ENCODE measurements at regions not wholly inside any gene's neighbourhood (a gene's known extent, or its start where the extent isn't known, plus 50 kb on each side); places are given as distances from the start of the nearest gene placed in this dataset.
"Not testable (repeated sequence)": the region's sequence is repeated elsewhere in the genome, so short reads cannot be mapped to it uniquely, and the experiment has no call there.

DNA sequence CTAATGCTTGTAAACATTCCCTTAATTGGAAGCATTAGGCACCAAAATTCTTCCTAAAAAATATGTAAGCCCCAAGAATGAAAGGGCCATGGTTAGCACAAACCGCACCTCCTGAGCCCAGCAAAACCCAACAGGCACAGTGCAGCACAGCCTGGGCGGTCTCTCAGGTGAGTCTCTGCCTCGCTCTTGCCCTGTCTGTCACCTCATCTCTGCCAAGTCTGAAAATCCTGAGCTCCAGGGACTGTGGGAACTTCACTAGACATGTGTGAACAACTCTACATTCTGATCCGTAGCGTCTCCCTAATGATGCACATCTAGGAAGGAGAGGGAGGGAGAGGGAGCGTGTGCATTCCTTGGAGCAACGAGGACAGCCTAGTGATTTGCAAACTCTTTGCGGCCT lies 88.8 kb upstream of the GJB6 start:
- ATAC-seq = no peak
- intact Hi-C loops (cut with DNase I) = no loop called here
- no peak for DNase-seq (ENCODE audit: missing footprints)

DNA sequence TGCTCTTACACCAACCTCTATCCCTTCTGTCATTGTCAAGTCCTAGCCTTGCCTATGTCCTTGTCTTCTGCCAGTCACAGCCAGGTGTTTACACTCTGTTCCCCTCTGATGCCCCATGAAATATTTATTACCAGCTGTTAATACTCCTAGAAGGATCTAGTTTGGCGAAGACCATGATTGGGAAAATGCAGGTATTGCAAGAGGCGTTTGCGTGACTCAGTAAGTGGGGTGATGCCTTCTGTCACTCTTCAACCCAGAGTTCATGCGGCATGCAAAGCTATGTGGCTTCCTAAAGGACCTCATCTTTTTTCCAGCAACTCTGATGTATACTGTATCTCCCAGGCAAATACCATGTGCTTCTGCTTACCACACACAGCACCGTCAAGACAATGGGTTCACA lies 81.8 kb upstream of the GJB6 start:
- no peak for ATAC-seq
- DNase-seq (ENCODE audit: missing footprints) = no peak
- intact Hi-C loops (cut with DNase I) = no loop called here

DNA sequence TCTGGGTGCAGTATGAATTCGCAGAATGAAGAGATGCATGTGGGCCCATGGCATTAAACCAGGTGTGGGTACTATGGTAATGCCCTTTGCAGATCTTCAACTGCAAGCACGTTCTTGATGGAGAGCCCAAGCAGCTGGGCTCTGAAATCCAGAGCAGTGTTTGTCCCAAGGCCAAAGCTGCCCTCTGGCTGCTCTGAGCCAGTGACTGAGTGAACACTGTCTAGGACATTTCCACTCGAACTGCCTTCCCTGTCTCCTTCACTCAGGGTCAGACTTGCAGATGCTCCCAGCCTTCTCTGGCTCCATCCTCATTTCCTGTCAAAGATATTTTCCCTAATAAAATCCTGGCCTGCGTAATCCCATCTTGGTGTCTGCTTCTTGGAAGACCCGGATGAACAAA lies 80.2 kb upstream of the GJB6 start:
- ATAC-seq (no peak), DNase-seq (ENCODE audit: missing footprints) (no peak)
- intact Hi-C loops (cut with DNase I) = no loop called here

DNA sequence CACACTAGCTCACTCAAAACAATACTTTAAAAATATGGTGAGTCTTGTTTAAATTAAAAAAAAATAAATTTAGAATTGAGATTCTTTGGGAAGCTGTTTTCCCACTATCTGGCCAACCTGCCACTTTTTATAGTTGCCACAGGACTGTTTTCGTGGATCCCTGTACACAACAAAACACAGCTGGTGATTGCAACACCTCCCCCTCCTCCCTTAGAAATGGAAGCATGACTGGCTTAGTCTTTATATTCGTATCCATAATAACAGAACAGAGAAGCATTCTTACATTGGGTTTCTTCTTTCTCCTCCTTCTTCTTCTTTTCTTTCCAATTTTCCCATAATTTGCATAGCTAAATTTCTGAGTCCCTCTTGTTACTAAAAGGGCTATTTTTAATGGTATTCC lies 79.5 kb upstream of the GJB6 start:
- DNase-seq (ENCODE audit: missing footprints) (no peak), ATAC-seq (no peak)
- intact Hi-C loops (cut with DNase I) = no loop called here

DNA sequence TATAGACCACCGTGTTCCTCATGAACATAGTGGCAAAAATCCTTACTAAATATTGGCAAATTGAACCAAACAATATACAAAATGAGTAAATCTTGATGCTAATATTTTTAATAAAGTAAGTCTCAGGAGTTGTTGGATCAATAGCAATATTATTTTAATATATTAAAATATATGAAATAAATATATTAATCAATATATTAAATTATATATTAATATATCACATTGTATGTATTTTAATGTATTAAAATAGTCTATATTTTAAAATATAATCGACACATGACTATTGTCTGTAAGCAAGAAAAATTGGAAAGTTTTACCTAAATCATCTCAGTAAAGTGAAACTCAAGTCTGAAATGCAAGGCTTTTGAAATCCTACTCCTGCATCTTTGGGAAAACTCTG lies 78.9 kb upstream of the GJB6 start:
- DNase-seq (ENCODE audit: missing footprints) = no peak
- ATAC-seq = no peak
- intact Hi-C loops (cut with DNase I) = no loop called here

DNA sequence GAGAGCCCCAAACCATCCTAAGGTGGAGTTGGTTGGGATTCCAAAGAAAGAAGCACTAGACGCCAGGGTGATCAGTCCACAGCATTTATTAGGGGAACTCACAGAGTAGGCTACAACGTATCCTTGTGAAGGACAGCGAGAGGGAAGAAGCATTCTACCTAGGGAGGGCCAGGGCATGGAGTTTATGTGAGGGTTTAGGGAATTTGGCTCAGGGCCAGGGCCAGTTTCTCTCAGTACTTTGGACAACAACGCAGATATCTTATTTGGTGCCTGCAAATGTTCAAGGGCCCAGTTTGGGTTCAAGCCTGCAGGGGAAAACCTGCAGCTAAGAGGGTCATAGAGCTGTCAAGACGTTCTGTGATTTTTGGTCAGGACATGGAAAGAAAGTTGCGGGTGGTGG lies 73.9 kb upstream of the GJB6 start:
- intact Hi-C loops (cut with DNase I) = no loop called here

DNA sequence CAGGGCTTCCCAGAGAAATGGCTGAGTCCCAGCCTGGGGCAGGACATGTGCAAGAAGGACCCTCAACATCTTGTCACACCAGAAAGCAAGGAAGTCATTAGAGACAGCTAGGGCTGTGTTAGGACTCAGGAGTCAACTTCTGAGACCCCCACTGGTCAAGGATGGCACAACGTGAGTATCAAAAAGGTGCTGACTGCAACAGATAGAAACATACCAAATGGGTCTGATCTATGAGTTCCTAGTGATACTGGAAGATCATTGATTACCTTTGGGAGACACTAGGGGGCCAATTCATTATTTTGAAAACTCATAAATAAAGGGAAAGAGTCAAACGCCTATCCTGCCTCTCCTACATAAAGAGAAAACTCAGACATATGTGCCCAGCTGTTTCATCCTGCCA lies 73.5 kb upstream of the GJB6 start:
- ATAC-seq = no peak
- intact Hi-C loops (cut with DNase I) = no loop called here
- DNase-seq (ENCODE audit: missing footprints) = no peak

More for the DNA sequence above, 73.9 kb upstream of the GJB6 start:
- no peak for ATAC-seq
- no peak for DNase-seq (ENCODE audit: missing footprints)

DNA sequence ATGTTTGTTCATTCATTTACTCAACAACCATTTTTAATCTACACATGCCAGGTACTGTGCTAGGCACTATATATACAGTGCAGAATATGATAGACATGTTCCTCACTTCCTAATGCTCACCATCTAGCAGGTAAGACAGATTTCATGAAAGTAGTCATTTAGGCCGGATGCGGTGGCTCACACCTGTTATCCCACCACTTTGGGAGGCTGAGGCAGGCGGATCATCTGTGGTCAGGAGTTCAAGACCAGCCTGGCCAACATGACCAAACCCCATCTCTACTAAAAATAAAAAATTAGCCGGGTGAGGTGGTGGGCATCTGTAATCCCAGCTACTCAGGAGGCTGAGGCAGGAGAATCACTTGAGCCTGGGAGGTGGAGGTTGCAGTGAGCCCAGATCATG lies 71.9 kb upstream of the GJB6 start:
- ATAC-seq; DNase-seq (ENCODE audit: missing footprints); intact Hi-C loops (cut with DNase I): not testable (repeated sequence)

DNA sequence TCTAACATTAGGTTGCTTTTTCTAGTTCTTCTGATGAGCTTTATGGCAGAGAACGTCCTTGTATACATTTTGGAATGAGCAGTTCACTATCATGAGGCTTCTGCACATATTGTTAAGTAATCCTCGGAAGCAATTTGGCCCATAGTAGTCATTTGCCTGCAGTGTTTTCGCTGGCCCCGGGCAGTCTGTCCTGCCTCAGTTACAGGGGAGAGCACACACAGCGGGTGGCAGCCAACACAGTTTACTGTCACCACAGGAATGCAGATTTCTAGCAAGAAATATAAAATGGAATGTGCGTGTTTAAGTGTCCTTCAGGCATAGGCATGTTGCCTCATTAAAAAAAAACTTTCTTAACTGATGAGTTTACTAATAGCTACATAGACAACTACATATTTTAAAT lies 71.5 kb upstream of the GJB6 start:
- DNase-seq (ENCODE audit: missing footprints) (no peak), ATAC-seq (no peak)
- intact Hi-C loops (cut with DNase I) = no loop called here

DNA sequence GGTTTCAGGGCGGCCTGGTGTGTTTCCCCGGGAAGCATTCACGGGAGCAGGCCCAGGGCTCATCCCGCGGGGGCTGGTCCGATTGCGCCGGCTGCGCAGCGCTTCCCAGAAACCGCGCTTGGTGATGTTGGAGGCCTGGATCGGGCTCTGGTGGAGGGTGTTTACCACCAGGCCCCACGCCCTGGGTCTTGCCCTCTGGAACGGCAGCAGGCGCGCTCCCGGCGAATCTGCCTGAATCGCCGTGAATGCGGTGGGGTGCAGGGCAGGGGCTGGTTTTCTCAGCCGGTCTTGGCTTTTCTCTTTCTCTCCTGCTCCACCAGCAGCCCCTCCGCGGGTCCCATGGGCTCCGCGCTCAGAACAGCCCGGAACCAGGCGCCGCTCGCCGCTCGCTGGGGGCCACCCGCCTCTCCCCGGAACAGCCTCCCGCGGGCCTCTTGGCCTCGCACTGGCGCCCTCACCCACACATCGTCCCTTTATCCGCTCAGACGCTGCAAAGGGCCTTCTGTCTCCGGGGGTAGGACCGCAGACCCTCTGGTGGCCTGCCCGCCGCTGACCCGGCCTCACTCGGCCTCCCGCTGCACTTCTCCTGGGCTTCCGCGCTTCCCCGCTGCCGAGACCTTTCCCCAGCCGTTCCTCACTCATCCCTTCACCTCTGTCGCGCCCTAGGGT lies 69.4 kb upstream of the GJB6 start:
- ATAC-seq = peak; percentile 26
- intact Hi-C loops (cut with DNase I) = no loop called here
- no peak for DNase-seq (ENCODE audit: missing footprints)

DNA sequence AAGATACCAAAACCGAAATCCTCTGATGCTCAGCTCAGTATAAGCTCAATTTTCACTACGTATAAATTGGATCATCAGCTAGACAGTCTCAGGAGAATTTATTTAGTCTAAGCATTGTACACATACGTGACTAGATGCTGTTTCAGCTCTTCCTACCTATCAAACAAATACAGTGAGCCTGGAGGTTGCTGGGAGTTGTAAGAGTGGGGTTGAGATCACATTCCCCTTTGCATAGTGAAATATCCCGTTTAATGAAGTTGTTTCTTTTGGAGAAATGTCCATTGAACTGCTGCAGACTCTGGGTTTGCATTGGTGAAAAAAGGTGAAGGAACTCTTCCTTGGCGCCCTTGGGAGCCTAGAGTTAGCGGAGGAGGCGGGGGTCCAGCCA lies 68.9 kb upstream of the GJB6 start:
- intact Hi-C loops (cut with DNase I) = no loop called here
- no peak for DNase-seq (ENCODE audit: missing footprints)
- no peak for ATAC-seq

DNA sequence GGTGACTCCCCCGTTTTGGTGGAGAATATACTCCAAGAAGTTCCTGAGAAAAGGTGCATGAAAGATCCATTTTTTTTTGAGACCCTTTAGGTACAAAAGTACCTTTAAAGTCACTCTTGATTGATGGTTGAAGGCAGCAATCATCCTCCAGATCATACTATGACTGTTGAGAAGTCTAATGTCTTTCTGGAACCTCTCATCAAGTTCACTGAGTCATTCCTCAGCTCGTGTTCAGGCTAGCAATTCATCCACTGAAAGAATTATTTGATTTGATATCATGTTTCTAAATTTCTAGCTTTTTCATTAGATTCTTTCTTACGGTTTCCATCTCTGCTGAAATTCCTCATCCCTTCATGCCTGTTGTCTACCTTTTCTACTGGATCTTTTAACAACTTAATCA lies 65.1 kb upstream of the GJB6 start:
- no peak for ATAC-seq
- DNase-seq (ENCODE audit: missing footprints) = no peak
- intact Hi-C loops (cut with DNase I) = no loop called here

DNA sequence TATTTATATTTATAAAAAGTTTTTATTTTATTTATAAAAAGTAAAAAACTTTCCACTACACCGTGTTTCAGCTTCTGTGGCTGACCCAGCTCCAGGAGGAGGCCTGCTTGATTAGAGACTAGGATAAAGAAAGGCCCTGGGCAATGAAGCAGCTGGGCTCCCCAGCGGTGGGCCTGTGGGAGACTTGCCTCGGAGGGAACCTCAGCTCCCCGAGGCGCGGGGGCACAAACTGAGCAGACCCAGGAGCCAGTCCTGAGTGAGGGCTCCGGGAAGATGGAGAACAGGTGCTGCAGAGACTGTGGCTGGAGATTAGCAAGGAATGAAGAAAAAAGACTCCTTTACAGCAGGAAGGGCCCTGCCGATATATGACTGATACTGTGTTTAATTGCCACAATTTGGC lies 63.8 kb upstream of the GJB6 start:
- ATAC-seq = no peak
- DNase-seq (ENCODE audit: missing footprints) = no peak
- intact Hi-C loops (cut with DNase I) = no loop called here

DNA sequence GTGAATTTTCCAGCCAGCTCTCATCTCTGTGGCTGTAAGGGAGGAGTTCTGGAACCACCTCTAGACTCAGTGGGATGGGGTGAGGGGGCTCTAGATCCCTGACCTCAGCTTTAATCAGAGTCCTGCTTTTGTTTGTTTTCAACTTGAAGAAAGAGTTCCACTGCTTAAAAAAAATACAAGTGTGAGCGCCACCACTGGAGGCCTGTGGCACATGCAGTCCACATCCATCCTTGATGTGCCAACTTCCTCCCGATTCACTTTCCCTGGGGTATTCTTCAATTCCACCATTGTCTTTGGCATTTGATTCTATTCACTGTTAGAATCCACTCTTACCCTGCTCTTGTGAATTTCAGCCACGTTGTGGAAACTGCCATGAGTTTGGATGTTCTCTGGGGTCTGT lies 62.4 kb upstream of the GJB6 start:
- ATAC-seq (no peak), DNase-seq (ENCODE audit: missing footprints) (no peak)
- intact Hi-C loops (cut with DNase I) = no loop called here

DNA sequence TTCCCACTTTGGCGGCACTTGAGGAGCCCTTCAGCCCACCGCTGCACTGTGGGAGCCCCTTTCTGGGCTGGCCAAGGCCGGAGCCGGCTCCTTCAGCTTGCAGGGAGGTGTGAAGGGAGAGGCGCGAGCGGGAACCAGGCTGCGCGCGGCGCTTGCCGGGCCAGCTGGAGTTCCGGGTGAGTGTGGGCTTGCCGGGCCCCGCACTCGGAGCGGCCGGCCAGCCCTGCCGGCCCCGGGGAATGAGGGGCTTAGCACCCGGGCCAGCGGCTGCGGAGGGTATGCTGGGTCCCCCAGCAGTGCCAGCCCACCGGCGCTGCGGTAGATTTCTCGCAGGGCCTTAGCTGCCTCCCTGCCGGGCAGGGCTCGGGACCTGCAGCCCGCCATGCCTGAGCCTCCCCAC lies 60.2 kb upstream of the GJB6 start:
- ATAC-seq; intact Hi-C loops (cut with DNase I); DNase-seq (ENCODE audit: missing footprints): not testable (repeated sequence)

DNA sequence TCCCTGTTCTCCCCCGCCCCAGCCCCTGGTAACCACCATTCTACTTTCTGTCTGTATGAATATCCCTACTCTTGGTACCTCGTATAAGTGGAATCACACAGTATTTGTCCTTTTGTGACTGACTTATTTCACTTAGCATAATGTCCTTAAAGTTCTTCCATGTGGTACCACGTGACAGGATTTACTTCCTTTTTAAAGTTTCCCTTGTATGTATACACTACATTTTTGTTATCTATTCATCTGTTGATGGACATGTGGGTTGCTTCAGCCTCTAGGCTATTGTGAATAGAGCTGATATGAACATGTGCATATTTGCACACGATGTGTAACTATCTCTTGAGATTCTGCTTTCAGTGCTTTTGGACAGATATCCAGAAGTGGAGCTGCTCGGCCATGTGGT lies 59.6 kb upstream of the GJB6 start:
- intact Hi-C loops (cut with DNase I) = no loop called here
- ATAC-seq (no peak), DNase-seq (ENCODE audit: missing footprints) (no peak)

DNA sequence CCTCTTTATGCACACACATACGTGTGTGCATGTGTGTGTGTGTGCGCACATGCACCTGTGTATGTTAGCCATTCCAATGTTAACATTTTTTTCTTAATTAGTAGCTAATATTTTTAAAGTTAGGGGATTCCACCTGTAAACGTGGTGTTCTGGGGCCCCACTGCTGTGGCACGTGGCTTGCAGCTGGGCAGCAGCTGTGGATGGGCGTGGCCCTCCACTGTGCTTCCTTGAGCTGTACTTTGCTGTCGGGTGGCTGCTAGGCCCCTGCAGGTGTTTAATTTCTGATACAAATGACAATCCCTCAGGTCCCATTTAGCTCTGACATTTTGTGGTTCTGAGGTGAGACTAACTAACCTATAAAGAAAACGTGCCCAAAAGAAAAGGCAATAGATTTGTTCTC lies 58.9 kb upstream of the GJB6 start:
- intact Hi-C loops (cut with DNase I) = no loop called here
- ATAC-seq (no peak), DNase-seq (ENCODE audit: missing footprints) (no peak)

DNA sequence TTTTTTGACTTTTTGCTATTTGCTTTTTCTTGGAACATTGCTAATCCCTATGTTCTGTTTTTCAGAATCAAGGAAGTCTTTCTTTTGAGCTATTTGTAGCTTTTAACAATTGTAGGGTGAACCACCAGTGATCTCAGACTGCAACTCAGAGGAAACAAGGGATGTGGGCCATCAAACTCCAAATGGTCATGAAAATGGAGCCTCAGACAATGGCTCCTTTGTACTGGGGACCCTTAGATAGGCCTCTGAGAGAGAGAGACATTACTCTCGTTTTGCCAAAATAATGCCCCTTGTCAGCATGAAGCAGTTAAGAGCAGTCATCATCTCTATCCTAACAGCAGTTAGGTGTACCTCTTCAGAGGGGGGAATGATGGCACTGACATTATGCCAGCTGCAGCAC lies 56.4 kb upstream of the GJB6 start:
- DNase-seq (ENCODE audit: missing footprints) = no peak
- intact Hi-C loops (cut with DNase I) = no loop called here
- no peak for ATAC-seq

DNA sequence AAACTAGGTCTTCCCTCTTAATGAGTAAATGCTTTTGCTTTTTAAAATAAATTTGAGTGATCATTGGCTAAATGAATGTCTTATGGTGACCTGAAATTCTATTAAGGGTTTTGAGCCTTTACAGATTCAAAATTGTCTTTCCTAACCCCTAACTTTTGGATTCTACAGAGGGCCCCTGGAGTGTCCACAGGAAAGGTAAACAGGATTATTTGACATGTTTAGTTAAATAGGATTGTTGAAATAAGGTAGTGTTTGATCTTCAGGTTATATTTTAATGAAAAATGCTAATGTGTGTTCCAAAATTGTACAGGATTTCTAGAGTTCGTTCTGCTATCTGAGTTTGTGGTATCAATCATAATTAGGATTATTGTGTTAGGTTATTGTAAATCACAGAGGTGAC lies 55.9 kb upstream of the GJB6 start:
- intact Hi-C loops (cut with DNase I) = no loop called here
- DNase-seq (ENCODE audit: missing footprints) (no peak), ATAC-seq (no peak)

DNA sequence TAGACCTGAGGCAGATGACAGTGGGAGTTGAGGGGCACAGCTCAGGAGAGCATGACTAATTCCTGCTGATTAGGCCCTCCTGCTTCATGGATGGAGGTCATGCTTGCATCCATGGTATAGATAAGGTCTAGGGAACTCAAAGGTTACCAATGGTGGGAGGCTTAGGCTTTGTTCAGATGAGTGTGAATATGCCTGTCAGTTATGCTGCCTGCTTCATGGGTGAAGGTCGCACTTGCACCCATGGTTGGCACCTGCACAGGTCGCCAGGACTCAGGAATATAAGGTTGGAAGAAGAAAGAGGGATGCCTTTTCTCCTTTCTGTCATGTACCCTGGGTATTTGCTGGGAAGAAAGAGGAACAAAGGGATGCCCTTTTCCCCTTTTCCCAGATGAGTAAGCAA lies 53.4 kb upstream of the GJB6 start:
- DNase-seq (ENCODE audit: missing footprints) = no peak
- no peak for ATAC-seq
- intact Hi-C loops (cut with DNase I) = no loop called here
